Endothelial cell (in vitro differentiated cells): ENCODE measurements at regions not wholly inside any gene's neighbourhood (a gene's known extent, or its start where the extent isn't known, plus 50 kb on each side); places are given as distances from the start of the nearest gene placed in this dataset.

Experiments
- DNase-seq: peaks from one replicate; pipeline ENCODE4 v3.0.0; 2021; ENCODE audit warnings: low spot score
- H3K27ac Mint-ChIP-seq: one replicate; pipeline ENCODE4 v1.8.0; 2021; ENCODE audit warnings: mixed read lengths, inconsistent platforms; ENCODE audit not compliant: unreplicated experiment
- H3K27me3 Mint-ChIP-seq: one replicate; pipeline ENCODE4 v1.8.0; 2021; ENCODE audit warnings: mild to moderate bottlenecking, moderate library complexity, mixed read lengths, inconsistent platforms; ENCODE audit not compliant: unreplicated experiment
- H3K36me3 Mint-ChIP-seq: one replicate; pipeline ENCODE4 v1.8.0; 2021; ENCODE audit warnings: mild to moderate bottlenecking, low read depth, mixed read lengths, inconsistent platforms; ENCODE audit not compliant: unreplicated experiment
- H3K4me1 Mint-ChIP-seq: one replicate; pipeline ENCODE4 v1.8.0; 2021; ENCODE audit warnings: mild to moderate bottlenecking, mixed read lengths, inconsistent platforms; ENCODE audit not compliant: unreplicated experiment
- H3K4me3 Mint-ChIP-seq: one replicate; pipeline ENCODE4 v1.8.0; 2021; ENCODE audit warnings: mild to moderate bottlenecking, mixed read lengths, inconsistent platforms; ENCODE audit not compliant: unreplicated experiment
- H3K9me3 Mint-ChIP-seq: one replicate; pipeline ENCODE4 v1.8.0; 2021; ENCODE audit warnings: mixed read lengths, inconsistent platforms; ENCODE audit not compliant: unreplicated experiment
- TF ChIP-seq, protein P1 (sequence below): fragments of 200-600 bp; sonication (generic); IDR thresholded peaks from one replicate; pipeline ENCODE4 v1.5.0; 2021; ENCODE audit warnings: antibody characterized with exemption; ENCODE audit not compliant: unreplicated experiment

DNA sequence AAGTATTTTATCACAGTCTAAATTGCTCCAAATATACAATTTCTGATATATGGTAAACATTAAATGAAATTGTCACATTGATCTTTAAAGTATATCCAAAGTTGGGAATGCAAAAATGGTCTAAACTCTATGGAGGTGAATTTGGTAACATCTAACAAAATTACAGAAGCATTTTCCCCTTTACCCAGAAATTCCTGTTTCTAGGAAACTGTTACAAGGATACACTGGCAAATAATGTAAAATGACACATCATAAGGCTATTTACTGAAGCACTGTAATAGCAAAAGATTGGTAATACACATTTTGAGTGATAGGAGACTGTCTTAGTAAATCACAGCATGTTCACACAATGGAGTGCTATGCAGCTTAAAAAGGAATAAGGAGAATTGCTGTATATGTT is 50.0 kb upstream of the SLCO2A1 start:
- no peak overlapping the region for H3K27ac Mint-ChIP-seq
- peaks cover 3% of the 10 kb centered on the region for H3K36me3 Mint-ChIP-seq
- no peaks in the 10 kb centered on the region for H3K9me3 Mint-ChIP-seq
- H3K4me1 Mint-ChIP-seq, result peaks cover 20% of the 10 kb centered on the region
- no peak for DNase-seq
- H3K4me3 Mint-ChIP-seq, result no peak overlapping the region
- TF ChIP-seq, protein P1, sequence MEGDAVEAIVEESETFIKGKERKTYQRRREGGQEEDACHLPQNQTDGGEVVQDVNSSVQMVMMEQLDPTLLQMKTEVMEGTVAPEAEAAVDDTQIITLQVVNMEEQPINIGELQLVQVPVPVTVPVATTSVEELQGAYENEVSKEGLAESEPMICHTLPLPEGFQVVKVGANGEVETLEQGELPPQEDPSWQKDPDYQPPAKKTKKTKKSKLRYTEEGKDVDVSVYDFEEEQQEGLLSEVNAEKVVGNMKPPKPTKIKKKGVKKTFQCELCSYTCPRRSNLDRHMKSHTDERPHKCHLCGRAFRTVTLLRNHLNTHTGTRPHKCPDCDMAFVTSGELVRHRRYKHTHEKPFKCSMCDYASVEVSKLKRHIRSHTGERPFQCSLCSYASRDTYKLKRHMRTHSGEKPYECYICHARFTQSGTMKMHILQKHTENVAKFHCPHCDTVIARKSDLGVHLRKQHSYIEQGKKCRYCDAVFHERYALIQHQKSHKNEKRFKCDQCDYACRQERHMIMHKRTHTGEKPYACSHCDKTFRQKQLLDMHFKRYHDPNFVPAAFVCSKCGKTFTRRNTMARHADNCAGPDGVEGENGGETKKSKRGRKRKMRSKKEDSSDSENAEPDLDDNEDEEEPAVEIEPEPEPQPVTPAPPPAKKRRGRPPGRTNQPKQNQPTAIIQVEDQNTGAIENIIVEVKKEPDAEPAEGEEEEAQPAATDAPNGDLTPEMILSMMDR, result no peak
- H3K27me3 Mint-ChIP-seq, result peaks cover 2% of the 10 kb centered on the region
